Astrocyte of the hippocampus (primary cell): ENCODE measurements at regions not wholly inside any gene's neighbourhood (a gene's known extent, or its start where the extent isn't known, plus 50 kb on each side); places are given as distances from the start of the nearest gene placed in this dataset.
A peak's percentile ranks its signal among the peaks of the same experiment; 100 is the strongest.
"Not testable (repeated sequence)": the region's sequence is repeated elsewhere in the genome, so short reads cannot be mapped to it uniquely, and the experiment has no call there.

Experiments used
- DNase-seq: peaks from one replicate; pipeline ENCODE4 v3.0.0; 2011; ENCODE audit warnings: low read depth, low spot score

DNA sequence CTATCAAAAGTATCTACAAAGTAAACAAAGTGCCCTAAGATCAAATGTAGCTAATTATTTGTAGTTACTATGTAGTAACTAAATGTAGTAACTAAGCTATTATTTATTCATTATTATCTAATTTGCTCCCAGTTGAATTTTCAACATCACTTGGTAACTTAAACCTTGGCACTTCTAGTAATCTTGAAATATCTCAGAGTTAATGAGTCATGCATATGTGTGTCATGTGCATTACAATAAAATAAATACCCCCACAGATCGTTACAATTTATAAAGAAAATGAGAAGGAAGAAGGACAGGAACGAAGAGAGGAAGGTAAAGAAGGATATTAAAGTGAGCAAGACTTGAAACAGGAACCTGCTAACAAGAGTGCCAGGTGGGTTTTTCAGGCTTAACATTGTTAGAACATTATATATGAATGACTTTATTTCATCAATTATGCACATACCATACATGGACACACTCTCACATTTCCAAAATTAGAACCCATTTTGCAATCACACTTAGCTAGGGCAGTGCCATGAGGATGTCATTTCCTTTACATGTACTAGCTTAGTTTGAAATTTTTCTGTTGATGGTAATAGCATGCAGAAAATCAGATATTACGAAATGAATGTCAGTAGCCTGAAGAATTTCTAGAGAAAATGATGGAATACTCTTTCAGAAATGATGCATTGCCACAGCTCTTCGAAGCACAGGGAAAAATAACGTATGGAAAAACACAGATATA is 1670.4 kb upstream of the AGA start:
- DNase-seq: no peak

DNA sequence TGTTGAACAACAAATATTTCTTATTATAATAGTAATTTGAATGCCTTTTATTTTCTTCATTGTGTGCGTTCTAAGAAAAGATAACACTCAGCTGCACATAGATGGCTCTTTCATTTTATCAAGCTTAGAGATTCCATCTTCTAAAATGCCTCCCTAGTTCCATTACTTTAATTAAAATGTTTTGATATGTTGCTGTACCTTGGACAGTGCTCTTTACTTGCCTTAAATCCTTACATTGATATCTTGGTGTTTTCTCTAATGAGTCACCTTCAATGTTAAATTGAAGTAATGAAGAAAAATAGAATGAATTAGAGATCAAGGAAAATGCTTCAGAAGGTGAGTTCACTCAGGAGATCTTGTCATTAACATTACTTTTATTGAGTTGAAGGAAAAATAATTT is 1672.4 kb upstream of the AGA start:
- DNase-seq: no peak

DNA sequence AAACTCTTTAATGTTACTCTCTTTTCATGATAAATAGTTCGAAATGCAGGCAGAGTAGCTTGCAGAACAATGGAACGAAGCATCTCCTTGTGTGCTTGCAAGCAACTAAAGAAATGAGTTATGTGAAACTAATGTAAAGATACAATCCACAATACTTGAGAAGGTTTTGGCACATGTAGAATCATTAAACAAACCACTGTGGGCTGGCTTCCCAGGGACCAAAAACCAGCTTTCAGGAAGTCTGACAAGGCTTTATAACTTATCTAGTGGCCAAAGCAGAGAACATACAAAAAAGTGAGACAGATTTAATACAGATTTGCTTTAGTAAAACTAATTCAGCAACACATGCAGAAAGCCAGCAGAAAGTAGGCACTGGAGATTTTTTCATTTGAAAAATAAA is 1673.8 kb upstream of the AGA start:
- DNase-seq: peak; percentile 62

DNA sequence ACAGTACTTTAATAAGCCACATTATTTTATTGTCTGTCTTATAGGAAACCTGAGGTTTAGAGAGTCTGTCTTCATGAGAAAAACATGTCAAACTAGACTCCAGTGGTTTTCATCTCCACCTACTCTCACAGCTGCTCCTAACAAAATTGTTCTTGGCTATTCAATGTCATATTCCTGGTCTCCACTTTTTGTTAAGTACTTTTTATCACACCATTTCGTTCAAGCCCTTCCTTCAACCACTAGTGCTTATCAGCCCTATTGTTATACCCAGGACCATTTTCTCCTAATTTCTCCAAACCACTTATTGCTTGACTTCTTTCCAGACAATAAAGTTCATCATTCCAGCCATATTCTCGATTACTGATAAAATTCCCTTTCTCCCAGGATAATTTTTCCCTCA is 1674.3 kb upstream of the AGA start:
- DNase-seq: no peak

DNA sequence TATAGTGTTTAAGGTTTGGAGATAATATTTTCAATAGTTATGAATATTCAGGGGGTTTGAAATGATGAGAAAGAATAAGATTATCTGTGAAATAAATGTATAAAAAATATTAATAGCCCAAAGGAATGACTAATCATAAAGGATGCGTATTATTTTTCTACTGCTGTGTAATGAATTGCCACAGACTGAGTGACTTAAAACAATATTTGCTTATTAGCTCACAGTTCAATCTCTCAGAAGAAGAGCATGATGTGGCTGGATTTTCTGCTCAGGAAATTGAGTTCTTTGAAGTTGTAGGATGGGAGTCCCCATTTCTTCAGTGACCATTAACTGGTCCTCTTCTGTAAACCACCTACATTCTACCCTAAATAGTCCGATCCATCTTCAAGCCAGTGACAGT is 1680.8 kb upstream of the AGA start:
- no peak for DNase-seq

DNA sequence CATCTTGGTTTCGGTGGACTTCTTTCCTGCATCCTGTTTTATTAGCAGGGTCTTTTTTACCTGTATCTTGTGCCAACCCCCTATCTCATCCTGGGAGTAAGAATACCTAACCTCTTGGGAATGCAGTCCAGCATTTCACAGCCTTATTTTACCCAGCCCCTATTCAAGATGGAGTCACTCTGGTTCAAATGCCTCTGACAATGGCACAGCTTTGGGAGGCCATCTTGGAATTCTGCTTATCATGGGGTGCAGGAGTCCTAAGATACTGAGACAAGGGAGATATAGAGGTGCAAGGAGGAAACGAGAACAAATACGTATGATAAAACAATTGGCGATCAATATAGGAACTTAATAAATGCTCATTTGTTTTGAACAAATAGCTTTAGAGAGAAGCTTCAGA is 1682.2 kb upstream of the AGA start:
- no peak for DNase-seq

DNA sequence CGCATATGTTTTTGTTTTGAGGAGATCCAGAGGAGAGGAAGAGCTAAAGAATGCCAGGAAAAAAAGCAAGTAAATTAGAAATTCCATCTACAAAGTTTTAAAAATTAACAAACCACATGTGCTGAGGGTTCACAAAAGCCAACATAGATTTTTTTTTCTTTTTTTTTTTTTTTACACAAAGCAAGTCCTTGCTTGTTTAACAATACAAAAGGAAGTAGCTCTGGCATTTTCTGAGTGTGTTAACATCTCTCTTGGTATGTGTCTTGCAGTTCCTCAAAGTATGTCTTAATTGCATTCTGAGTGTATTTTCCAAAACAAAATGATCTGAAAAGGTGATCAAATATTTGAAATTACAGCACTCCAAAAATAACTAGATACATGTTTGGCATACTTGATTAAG is 1682.7 kb upstream of the AGA start:
- DNase-seq: peak; percentile 15

DNA sequence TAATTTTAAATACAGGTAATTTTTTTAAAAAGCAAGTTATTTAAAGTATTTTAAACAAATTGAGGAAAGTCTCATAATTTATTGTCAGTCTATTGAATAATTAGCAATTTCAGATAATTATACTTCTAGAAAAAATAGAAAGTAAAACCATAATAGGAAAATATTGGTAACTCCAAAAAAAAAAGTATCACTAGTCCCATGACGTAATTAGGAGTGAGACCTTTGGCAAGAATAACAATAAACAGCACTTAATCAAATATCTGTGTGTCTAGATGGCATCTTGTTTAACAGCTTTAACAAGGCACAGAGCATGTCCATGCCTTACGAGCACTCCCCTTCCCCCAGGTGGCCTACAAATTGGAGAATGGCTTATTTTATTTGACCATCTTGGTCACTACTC is 1683.6 kb upstream of the AGA start:
- DNase-seq: no peak

DNA sequence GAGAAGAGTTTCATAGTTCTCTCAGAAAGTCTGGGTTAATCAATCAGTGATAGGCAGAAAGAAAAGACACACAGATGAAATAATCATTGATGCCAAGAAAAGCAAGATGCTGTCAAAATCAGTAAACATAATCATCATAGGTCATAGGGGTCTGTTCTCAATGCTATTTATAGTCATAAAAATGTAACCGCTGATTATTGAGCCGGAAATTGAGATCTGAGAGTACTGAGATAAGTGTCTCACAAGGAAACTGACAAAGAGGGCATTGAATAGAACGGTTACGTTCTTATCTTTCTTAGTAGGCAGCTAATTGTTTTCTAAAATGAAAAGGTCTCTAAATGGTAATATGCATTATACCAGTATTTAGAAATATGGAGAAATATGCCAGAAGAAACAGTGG is 1686.1 kb upstream of the AGA start:
- DNase-seq: no peak

DNA sequence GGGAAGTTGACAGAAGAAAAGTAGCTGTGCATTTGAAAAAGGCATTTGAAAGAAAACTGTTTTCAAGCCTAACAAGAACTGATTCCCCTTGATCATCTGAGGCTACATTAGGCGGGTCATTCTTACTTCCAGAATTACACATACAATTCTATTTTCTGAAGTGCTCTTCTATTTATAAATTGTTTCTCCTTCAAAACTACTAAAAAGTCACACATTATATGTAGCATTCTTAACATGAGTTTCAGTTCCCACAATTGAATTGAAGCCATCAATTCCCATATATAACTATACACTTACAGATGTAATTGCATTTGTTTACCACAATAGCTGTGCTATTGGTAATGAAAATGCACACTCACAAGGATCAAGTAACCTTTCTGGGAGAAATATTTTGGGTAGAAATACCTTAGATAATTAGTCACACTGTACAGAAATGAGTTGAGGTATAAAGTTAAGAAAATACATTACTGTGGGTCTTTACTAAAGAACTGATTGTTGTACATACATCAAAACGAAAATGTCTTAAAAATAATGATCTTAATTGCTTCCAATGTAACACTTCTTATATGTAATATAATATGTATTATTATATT is 1688.0 kb upstream of the AGA start:
- no peak for DNase-seq

DNA sequence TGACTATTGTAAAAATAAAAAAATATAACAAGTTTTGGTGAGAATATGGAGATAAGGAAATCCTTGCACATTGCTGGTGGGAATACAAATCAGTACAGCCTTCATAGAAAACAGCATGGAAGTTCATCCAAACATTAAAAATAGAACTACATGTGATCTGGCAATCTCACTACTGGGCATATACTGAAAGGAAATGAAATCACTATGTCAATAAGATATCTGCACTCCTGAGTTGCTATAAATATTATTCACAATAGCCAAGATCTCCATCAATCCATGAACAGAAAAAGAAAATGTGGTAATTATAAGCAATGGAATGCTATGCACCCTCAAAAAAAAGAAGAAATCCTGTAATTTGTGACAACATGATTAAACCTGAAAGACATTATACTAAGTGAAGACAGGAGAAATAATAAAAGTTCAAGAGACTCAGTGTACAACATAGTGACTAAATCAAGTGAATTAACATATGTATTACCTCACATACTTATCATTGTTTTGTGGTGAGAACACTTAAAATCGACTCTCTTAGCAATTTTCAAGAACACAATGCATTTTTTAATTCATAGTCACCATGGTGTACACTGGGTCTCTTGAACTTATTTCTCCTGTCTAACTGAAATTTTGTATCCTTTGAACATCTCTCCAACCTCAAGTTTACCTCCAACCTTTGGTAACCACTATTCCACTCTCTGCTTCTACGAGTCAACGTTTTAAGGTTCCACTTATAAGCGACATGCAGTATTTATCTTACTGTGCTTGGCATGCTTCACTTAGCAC is 1703.7 kb upstream of the AGA start:
- DNase-seq: peak; percentile 79

DNA sequence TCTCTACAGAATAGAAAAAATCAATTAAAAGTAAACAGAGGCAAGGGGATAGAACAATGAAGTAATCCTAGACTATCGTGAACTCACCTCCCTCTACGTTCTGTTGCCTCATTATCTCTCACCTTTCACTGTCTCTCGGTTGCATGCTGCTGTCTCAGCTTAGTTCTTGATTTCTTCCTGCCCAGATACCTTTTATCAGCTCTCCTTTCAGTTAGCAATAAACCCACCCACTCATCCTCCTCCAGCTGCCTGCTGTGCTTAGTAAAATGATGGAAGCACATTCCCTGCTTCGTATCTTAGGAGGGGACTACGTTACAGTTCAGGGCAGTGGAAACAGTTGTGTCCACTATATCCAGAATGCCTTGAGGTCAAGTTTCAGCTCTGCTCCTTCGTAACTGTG is 1709.5 kb upstream of the AGA start:
- DNase-seq: no peak

DNA sequence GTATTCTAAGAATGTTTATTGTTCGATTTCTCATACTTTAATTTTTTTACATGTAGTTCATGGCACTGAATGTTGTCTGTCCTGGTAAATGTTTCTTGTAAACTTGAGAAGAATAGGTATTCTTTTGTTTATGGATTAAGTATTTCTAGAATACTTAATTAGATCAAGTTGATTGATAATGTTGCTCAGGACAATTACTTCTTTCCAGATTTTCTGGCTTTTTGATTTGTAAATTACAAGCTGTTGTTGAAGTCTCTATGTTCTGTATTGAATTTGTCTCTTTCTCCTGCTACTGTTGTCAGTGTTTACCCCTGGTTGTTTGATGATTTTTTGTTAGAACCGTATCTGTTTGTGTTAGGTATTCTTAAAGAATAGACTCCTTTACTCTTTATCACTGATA is 1720.9 kb upstream of the AGA start:
- DNase-seq: no peak

DNA sequence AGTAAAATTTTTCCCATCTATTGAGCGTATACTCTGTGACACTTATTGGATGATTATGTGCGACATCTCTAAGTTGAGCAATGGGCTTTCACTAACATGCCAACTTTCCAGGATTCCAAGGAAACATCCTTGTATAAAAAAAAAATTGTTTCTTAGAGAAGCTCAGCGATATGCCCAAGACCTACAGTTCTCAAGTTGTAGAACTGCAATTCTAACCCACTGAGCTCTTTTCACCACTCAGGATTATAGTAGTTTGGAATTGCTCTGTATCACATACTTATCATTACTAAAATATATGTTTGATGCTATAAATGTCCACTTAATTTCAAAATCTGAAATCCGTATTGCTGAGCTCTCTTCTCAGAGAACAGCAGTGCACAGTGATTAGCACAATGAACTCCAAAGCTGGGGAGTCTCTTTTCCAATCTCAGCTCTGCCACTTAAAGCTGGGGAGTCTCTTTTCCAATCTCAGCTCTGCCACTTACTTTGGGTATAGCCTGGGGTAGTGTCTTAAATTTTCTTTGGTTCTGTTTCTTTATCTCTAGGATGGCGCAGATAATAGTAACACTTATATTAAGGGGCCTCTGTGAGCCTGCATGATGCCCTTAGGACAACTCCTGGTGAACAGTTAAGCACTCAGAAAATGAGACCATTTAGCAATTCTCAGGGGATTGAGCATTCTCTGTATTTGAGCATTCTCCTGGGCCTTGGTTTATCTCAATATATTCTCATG is 1722.2 kb upstream of the AGA start:
- DNase-seq: no peak

DNA sequence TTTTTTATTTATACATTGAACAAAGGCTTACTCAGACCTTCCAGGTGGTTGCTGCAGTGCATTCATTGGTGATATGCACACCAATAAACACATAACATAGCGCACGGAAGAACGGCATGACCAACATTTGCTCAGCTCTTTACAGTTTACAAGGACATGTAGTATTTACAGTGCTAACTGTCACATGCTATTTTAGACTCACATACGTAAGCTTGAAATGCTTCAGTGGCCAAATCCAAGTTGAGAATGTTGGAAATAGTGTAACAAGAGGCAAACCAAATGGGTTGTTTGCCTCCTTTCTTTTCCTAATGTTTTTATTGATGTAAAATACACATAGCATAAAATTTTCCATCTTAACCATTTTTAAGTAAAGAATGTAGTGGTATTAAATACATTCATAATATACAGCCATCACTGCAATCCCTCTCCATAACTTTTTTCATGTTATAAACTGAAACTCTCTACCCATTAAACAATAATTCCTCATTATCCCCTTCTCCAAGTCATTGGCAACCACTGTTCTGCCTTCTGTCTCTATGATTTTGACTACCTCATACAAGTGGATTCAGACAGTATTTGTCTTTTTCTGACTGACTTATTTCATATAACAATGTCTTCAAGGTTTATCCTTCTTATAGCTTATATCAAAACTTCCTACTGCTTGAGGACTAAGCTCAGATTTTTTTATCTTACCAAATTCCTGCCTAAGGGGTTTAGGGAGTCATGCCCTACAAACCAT is 1722.9 kb upstream of the AGA start:
- no peak for DNase-seq

DNA sequence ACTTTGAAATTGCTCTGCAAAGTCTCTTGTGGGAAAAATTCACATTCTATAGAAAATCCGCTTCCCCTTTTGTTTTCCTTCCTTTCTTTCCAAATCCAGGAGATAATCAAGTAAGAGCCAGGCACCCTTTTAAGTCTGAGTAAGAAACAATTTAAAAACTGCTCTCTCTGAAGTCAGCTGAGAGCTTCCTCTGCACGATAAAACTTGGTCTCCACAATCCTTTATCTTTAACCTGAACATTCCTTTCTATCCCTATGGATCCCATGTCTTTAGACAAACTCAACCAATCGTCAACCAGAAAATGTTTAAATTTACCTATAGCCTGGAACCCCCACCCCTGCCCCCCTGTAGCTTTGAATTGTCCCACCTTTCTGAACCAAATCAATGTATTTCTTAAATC is 1723.6 kb upstream of the AGA start:
- DNase-seq: no peak

DNA sequence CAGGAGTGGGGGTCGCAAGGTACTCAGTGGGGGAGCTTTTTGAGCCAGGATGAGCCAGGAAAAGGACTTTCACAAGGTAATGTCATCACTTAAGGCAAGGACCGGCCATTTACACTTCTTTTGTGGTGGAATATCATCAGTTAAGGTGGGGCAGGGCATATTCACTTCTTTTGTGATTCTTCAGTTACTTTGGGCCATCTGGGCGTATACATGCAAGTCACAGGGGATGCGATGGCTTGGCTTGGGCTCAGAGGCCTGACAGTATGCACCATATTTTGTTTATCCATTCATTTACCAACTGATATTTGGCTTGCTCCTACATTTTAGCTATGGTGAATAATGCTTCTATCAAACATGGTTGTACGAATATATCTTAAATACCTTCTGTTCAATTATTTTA is 1728.1 kb upstream of the AGA start:
- not testable (repeated sequence) for DNase-seq

DNA sequence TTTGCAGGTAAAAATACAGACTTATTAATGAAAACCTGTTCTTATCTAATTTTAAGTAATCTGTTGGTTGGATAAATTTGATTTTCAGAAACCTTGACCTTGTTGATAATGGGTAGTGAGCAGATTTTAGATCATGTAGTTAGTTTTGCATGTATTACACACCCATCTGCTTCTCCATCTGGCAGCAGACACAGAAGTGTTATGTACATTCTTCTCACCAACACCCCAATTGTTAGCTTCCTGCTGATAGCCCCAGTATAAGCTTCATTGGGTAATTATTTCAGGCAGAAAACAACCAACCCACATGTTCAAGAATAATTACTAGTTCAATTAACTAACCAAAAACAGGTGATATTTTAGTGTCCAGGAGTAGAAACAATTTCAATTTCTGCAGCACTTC is 1740.5 kb upstream of the AGA start:
- no peak for DNase-seq

DNA sequence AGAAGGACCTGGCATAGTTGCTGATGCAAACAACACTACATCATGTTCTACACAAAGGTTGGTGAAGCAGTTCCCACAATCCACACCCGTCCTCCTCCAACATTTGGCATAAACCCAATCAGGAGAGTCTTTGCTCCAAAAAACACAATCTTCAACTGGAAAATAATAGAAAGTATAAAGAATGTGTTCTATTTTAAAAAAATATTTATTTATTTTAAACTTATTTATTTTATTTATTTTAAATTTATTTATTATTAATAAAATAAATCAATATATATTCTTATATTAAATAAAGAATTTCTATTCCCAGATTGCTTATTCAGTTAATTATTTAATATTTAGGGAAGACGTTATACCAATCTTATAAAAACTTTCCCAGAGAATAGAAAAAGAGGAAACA is 1753.7 kb upstream of the AGA start:
- DNase-seq: no peak

DNA sequence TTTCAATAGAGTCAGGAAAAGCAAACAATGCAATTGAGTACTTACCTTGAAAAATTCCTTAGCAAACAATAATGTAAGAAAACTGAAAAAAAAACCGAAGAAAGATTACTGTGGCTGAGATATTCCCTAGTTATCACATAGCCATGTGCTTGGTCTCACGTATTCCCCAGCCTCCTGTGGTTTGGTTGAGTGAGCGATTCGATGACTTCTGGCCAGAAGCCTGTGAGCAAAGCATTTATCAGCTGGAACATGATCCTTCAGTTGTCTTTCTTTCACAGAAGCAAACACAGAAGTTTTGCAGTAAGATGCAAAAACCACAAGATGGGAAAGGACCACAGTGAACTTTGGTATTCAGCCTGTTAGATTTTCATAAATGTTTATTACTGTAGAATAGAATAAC is 1754.3 kb upstream of the AGA start:
- peak; percentile 76 for DNase-seq

DNA sequence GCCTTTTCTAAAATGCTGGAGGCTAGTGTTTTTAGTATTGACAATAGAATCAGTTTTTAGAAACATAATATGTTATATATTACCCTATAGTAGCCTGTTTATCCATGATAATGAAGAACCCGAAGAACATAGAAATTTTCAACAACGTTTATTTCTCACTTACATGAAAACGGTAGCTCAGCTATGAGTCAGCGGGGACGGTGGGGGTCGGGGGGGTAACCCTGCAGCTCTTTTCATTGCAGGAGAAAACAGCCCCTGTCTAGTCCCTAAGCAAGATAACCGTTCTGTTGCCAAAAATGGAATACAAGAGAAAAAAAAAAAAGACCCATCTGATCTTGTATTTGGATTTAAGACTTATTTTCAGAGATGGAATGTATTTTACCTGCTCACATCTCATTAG is 1758.4 kb upstream of the AGA start:
- no peak for DNase-seq

DNA sequence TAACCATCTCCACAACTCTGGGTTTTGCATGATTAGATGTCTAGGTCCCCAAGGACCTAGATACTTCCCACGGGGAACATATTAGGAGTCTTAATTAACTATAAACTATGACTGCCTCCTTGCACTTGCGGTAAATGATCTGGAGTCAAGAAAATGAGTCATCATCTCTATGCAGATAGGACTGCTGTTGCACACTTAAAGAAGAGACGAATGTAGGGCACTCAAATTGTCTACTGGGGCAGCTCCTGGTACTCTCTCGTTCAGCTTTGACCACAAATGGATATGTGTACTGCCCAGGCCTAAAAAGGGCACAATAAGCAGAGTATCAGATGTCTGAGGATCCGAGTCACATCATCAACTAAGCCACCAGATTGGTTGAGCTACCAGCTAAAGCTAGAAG is 1783.4 kb upstream of the AGA start:
- DNase-seq: no peak
